ENCODE measurements at regions not wholly inside any gene's neighbourhood (a gene's known extent, or its start where the extent isn't known, plus 50 kb on each side); places are given as distances from the start of the nearest gene placed in this dataset.

DNA sequence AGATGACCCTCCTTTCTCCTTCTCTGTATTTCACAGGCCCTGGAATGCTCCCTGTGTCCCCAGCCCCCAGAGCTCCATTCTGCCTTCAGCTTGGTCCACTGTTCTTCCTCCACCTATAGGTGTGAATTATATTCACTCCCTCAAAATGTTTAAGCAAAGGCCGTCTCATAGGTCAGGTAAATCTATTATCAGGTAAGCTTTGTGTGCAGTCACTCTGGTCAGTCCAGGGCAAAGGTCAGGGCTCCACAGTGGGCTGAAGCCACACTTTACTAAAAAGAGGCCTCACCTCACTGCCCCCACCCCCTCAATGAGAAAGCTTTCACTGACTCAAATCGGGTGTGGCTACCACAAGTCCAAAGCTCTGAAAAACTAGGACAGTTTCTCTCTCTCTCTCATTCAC lies 65.9 kb downstream of the DNTTIP2 start:
- TF ChIP-seq, protein P1, sequence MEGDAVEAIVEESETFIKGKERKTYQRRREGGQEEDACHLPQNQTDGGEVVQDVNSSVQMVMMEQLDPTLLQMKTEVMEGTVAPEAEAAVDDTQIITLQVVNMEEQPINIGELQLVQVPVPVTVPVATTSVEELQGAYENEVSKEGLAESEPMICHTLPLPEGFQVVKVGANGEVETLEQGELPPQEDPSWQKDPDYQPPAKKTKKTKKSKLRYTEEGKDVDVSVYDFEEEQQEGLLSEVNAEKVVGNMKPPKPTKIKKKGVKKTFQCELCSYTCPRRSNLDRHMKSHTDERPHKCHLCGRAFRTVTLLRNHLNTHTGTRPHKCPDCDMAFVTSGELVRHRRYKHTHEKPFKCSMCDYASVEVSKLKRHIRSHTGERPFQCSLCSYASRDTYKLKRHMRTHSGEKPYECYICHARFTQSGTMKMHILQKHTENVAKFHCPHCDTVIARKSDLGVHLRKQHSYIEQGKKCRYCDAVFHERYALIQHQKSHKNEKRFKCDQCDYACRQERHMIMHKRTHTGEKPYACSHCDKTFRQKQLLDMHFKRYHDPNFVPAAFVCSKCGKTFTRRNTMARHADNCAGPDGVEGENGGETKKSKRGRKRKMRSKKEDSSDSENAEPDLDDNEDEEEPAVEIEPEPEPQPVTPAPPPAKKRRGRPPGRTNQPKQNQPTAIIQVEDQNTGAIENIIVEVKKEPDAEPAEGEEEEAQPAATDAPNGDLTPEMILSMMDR (IDR thresholded peaks at IDR 0.05; ENCODE audit: low read depth, low read length, poor library complexity, severe bottlenecking) = no peak
- TF ChIP-seq EZH2phosphoT487 (IDR thresholded peaks at IDR 0.05; ENCODE audit: borderline replicate concordance, low read length) = no peak
